NCI-H1694 (cell line): ENCODE measurements at regions not wholly inside any gene's neighbourhood (a gene's known extent, or its start where the extent isn't known, plus 50 kb on each side); places are given as distances from the start of the nearest gene placed in this dataset.

ENCODE experiments used
- DNase-seq: peaks from one replicate; lab custom pipeline; 2025; lab: John Stamatoyannopoulos, UW

- DNase-seq, result no peak
These were observed 129.0 kb downstream of the ICE1 start for GRCh38 chr5:5551499-5551898.

GRCh38 chr5:5546408-5546807, 123.9 kb downstream of the ICE1 start:
- no peak for DNase-seq

GRCh38 chr5:5544094-5544663, 121.7 kb downstream of the ICE1 start:
- no peak for DNase-seq

GRCh38 chr5:5542654-5543053, 120.2 kb downstream of the ICE1 start:
- no peak for DNase-seq

GRCh38 chr5:5540065-5540464, 117.6 kb downstream of the ICE1 start:
- DNase-seq, result no peak
